22Rv1 (cell line): ENCODE measurements at regions not wholly inside any gene's neighbourhood (a gene's known extent, or its start where the extent isn't known, plus 50 kb on each side); places are given as distances from the start of the nearest gene placed in this dataset.

Source experiments
- ZFX ChIP-seq: fragments of 450-650 bp; IDR thresholded peaks from 2 replicates; pipeline ENCODE4 v1.6.1; 2017; ENCODE audit warnings: antibody characterized with exemption, borderline replicate concordance
- TF ChIP-seq, protein P1 (sequence below): fragments of 450-650 bp; IDR thresholded peaks from 2 replicates; pipeline ENCODE4 v1.5.1; 2017; ENCODE audit warnings: mild to moderate bottlenecking

DNA sequence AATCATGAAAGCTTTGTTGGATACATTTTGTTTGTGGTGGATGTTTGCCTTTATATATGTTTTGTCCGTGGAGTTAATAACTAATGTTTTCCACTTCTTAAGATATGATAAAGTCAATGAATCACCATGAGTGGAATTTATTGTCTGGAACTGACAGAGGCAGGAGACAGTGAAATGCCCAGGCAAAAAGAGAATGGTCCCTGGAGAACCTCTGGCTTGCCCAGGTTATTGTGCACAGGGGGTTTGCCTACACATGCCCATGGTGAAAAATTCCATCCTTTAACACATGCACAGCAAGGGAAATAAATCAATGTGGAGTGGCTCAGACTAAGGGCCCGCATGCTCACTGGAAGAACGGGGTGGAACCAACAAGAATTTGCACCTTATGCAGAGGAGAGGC, 964.3 kb upstream of the GRIA3 start:
- TF ChIP-seq, protein P1, sequence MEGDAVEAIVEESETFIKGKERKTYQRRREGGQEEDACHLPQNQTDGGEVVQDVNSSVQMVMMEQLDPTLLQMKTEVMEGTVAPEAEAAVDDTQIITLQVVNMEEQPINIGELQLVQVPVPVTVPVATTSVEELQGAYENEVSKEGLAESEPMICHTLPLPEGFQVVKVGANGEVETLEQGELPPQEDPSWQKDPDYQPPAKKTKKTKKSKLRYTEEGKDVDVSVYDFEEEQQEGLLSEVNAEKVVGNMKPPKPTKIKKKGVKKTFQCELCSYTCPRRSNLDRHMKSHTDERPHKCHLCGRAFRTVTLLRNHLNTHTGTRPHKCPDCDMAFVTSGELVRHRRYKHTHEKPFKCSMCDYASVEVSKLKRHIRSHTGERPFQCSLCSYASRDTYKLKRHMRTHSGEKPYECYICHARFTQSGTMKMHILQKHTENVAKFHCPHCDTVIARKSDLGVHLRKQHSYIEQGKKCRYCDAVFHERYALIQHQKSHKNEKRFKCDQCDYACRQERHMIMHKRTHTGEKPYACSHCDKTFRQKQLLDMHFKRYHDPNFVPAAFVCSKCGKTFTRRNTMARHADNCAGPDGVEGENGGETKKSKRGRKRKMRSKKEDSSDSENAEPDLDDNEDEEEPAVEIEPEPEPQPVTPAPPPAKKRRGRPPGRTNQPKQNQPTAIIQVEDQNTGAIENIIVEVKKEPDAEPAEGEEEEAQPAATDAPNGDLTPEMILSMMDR: no peak
- no peak for TF ChIP-seq ZFX
